HG02840 (cell line): ENCODE measurements at regions not wholly inside any gene's neighbourhood (a gene's known extent, or its start where the extent isn't known, plus 50 kb on each side); places are given as distances from the start of the nearest gene placed in this dataset.
"Not testable (repeated sequence)": the region's sequence is repeated elsewhere in the genome, so short reads cannot be mapped to it uniquely, and the experiment has no call there.

Experiments used
- ATAC-seq: cut with Tn5 transposase; IDR thresholded peaks from one replicate; pipeline ENCODE4 v1.9.1; 2021; ENCODE audit warnings: mild to moderate bottlenecking, moderate library complexity, moderate number of reproducible peaks; ENCODE audit not compliant: unreplicated experiment, low FRiP score

GRCh38 chr15:21357056-21357455 lies 83.2 kb downstream of the POTEB3 start:
- ATAC-seq: not testable (repeated sequence)

GRCh38 chr15:21355944-21356343 lies 84.4 kb downstream of the POTEB3 start:
- not testable (repeated sequence) for ATAC-seq

DNA sequence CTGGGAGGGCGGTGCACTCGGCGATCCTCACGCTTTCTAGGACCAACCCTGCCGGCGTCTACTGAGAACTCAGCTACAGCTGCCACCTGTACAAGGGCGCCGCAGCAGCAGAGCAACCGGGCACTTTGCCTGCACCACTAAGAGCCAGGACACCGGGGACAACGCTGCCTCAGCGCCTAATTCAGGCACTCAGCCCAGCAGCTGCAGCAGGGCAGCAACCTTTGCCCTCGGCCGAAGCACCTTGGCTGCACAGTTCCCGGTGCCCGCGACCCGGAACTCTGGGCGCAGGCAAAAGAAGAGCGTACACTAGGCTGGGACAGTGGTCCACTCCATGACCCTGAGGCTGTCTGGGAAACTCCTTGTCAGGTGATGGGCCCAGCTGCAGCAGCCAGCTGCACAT lies 85.7 kb downstream of the POTEB3 start:
- ATAC-seq: not testable (repeated sequence)

DNA sequence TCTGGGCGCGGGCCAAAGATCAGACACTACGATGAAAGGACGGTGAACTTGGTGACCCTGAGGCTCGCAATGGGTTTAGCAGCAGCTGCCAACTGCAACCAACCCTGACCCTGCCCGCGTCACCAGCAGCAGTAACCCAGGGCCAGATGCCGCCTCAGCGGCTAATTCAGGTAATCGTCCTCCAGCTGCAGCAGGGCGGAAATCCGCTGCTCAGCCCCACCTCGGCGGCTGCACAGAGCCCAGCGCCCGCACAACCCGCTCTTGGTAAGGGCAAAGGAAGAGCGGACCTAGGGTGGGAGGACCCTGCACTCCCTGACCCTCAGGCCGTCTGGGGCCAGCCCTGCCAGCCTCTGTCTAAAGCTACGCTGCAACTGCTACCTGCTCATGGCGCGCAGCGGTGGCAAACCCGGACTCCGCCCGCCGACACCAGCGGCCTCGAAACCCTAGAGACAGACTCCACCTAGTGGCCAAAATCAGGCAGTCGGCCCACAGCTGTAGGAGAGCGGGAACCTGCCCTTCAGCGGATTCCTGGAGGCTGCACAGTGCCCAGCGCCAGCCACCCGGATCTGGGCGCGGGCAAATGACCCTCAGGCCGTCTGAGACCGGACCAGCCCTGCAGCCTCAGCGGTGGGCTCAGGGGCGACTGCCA lies 87.5 kb downstream of the POTEB3 start:
- ATAC-seq: not testable (repeated sequence)

GRCh38 chr15:21344960-21345359 lies 95.3 kb downstream of the POTEB3 start:
- not testable (repeated sequence) for ATAC-seq

DNA sequence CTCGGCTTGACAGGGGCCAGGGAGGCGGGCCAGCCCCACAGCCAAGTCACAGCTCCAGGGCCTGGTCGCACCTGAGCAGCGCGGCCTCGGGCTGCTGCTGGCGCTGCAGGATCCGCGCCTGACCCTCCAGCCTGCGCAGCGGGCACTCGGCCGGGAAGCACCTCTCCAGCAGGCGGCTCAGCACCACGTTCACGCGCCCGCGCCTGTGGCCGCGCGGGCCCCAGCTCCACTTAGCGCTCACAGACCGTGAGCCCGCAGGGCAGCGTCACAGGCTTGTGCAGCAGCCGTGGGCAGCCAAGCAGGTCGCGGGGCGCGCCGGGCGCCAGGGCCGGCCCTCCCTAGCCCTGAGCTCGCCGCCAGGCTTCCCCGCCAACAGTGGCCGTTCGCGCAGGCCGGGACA lies 95.8 kb downstream of the POTEB3 start:
- ATAC-seq: not testable (repeated sequence)

- ATAC-seq: not testable (repeated sequence)
Measured at GRCh38 chr15:21337028-21337427, 103.3 kb downstream of the POTEB3 start.

- not testable (repeated sequence) for ATAC-seq
Measured at GRCh38 chr15:21324720-21325460, 115.4 kb downstream of the POTEB3 start.

DNA sequence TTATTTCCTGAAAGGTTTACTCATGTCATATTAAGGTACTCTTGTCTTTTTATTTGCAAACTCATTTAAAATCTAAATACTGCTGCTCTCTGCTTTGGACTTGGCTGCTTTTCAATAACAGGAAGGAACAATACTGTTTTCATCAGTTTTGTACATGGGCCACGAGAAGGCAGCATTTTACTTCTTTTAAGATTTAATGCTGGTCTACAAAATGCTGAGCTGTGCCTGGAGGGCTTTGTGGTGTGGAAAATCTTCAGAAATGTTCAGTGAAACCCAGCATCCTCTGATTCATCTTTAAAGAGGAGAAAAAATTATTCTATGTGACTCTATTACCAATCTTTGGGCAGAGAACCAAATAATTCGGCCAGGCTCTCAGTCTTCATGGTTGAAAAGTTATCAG lies 155.9 kb downstream of the POTEB3 start:
- not testable (repeated sequence) for ATAC-seq

GRCh38 chr15:21283210-21283609 lies 157.1 kb downstream of the POTEB3 start:
- ATAC-seq: peak; percentile 58

GRCh38 chr15:21280272-21280671 lies 160.0 kb downstream of the POTEB3 start:
- ATAC-seq: not testable (repeated sequence)

DNA sequence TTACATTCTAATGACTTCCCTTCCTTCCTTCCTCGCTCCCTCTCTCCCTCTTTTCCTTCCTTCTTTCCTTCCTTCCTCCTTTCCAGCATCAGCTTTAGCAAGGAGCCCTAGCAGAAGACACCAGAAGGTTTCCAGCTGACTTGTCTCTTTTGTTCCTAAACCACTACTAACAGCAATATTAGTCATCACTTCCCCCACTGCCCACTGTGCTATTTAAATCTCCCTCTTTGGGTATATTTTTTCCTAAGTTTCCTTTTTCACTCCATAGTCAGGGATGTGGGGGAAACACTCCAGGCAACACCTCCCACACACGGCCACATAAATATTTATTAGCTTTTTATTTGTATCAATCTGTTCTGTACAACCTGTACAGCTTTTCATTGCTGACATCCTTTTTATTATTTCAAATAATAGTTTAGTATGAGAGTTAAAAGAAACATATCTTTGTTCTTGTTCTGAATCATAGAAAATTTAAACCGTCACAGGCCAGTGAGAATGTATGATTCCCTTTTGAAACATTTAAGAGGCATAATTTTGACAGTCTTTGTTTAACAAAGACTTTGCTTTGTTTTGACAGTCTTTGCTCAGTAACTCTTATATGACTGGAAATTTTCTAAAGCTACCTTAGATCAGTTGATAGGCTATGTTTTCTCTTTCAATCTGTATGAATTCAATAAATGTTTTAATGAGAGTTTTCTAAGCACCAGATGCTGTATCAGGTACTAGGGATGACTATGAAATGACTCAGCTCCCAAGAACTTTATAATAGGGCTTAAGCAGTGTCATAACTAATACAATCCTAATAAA lies 167.9 kb downstream of the POTEB3 start:
- not testable (repeated sequence) for ATAC-seq

DNA sequence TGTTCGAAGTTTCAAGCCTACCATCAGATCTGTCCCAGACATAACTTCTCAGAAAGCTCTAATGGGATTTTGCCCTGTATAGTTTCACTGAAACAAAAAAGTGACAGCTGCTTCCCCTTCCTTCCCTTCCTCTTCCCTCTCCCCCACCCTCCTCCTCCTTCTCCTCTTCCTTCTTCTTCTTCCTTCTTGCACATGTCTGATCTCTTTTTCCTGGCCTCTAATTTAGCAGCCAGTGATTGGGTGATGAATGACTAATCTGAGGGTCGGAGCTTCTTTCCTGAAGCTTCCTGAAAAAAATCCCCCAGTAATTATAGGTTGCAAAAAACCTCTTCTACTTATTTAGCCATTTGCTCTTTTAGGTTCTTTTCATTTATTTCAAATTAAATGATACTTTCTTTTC lies 168.7 kb downstream of the POTEB3 start:
- ATAC-seq: no peak

GRCh38 chr15:21270474-21270873 lies 169.8 kb downstream of the POTEB3 start:
- ATAC-seq: no peak

DNA sequence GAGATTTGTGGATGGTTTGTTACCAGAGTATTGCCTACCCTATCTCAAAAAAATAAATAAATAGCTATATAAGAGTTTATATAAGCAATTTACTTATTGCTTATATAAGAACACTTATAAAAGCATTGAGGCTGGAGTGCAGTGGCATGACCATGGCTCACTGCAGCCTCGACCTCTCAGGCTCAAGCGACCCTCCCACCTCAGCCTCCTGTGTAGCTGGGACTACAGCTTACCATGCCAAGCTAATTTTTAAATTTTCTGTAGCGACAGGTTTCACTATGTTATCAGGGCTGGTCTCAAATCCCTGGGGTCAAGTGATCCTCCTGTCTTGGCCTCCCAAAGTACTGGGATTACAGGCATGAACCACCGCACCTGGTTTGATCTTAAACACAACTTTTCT lies 170.6 kb downstream of the POTEB3 start:
- not testable (repeated sequence) for ATAC-seq

DNA sequence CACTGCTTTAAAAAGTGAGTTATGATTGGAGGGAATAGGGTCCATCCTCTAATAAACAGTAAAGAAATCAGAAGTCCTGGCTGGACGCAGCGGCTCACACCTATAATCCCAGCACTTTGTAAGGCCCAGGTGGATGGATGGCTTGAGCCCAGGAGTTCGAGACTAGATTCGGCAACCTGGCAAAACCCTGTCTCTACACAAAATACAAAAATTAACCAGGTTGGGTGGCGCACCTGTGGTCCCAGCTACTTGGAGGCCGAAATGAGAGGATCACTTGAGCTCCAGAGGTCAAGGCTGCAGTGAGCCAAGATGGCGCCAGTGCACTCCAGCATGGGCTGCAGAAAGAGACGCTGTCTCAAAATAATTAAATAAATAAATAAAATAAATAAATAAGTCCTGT lies 171.2 kb downstream of the POTEB3 start:
- no peak for ATAC-seq

DNA sequence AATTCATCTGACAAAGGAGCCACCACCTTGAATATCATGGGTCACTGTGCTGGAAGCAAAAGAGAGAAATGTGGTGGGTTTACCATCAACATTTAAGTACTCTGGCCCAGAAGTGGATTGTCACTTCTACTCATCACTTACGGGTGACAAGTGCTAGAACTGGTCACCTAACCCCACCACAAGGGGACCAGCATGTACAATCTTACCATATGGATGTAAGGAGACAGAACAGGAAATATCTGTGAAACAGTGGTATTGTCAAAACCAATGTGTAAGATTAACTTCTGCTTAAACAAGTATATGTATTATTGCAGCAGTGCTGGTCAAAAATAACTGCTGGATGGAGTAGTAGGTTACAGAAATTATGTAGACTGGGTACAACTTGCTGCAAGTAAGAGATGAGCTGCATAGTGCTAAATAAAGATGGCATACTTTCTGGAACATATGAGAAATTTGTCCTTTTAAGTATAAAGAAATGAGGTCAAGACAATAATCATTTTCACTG lies 171.8 kb downstream of the POTEB3 start:
- ATAC-seq: no peak

GRCh38 chr15:21267671-21268395 lies 172.5 kb downstream of the POTEB3 start:
- no peak for ATAC-seq

DNA sequence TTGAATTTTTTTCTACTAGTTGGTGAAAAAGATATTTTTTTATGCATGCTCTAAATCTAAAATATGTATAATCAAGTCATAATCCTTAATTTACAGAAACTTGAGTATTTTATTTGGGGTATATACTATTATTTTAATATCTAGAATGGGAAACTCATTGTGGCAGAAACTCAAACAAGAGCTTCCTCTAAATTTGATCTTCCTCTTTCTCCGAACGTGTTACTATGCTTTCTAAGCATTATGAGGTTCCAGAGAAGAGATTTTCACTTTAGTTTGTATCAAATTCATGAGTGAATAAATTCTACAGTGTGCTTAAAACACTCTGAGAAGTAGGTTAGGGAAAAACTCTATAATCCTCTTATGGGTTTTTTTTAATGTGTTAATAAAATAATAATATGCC lies 173.1 kb downstream of the POTEB3 start:
- no peak for ATAC-seq

GRCh38 chr15:21265628-21266027 lies 174.7 kb downstream of the POTEB3 start:
- not testable (repeated sequence) for ATAC-seq
